ENCODE measurements at regions not wholly inside any gene's neighbourhood (a gene's known extent, or its start where the extent isn't known, plus 50 kb on each side); places are given as distances from the start of the nearest gene placed in this dataset.
"Not testable (repeated sequence)": the region's sequence is repeated elsewhere in the genome, so short reads cannot be mapped to it uniquely, and the experiment has no call there.

DNA sequence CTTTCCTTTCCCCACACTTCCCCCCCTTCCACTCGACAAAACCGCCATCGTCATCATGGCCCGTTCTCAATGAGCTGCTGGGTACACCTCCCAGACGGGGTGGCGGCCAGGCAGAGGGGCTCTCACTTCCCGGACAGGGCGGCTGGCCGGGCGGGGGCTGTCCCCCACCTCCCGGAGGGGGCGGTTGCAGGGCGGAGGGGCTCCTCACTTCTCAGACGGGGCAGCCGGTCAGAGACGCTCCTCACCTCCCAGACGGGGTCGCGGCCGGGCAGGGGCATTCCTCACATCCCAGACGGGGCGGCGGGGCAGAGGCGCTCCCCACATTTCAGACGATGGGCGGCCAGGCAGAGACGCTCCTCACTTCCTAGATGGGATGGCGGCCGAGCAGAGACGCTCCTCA is 74.2 kb upstream of the OSTN start:
- TF ChIP-seq CTCF, EP300, POLR2A (IDR thresholded peaks at IDR 0.05): not testable (repeated sequence)
